ENCODE measurements at regions not wholly inside any gene's neighbourhood (a gene's known extent, or its start where the extent isn't known, plus 50 kb on each side); places are given as distances from the start of the nearest gene placed in this dataset.
"Not testable (repeated sequence)": the region's sequence is repeated elsewhere in the genome, so short reads cannot be mapped to it uniquely, and the experiment has no call there.

DNA sequence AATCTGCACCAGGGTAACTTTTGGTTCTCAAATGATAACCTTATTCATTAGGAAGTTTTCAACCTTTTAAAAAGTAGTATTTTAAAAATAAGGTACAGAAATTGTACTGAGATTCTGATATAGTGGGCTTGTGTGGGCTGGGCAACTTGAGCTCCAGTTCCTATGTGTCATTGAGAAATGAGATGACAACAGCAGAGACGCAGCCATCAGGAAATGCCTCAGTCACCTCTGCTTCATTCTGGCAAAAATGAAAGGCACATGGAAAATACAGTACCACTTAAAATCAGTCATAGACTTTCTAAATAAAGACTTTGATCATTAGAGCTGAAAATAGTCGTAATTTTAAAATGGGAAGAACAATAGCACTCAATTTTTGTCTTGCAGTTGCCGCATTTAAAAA, 480.2 kb downstream of the PLK2 start:
- no peak for DNase-seq (ENCODE audit: low spot score in 2 of 2)
- TF ChIP-seq POLR2A (IDR thresholded peaks at IDR 0.05), result no peak
- TF ChIP-seq, protein P1, sequence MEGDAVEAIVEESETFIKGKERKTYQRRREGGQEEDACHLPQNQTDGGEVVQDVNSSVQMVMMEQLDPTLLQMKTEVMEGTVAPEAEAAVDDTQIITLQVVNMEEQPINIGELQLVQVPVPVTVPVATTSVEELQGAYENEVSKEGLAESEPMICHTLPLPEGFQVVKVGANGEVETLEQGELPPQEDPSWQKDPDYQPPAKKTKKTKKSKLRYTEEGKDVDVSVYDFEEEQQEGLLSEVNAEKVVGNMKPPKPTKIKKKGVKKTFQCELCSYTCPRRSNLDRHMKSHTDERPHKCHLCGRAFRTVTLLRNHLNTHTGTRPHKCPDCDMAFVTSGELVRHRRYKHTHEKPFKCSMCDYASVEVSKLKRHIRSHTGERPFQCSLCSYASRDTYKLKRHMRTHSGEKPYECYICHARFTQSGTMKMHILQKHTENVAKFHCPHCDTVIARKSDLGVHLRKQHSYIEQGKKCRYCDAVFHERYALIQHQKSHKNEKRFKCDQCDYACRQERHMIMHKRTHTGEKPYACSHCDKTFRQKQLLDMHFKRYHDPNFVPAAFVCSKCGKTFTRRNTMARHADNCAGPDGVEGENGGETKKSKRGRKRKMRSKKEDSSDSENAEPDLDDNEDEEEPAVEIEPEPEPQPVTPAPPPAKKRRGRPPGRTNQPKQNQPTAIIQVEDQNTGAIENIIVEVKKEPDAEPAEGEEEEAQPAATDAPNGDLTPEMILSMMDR (IDR thresholded peaks at IDR 0.05), result no peak
- intact Hi-C loops (cut with DNase I; ENCODE audit: low total_unique reads), result loop anchor here (10.0 kb wide), 1 partner anchor 945 kb away; no protein-coding TSS in a partner anchor
- WGBS, 2 donors, result 88 to 92% methylated on average over 3 of the region's 3 CpGs
- no peak overlapping the region for H3K4me3 ChIP-seq (ENCODE audit: low read depth, poor library complexity, severe bottlenecking)

DNA sequence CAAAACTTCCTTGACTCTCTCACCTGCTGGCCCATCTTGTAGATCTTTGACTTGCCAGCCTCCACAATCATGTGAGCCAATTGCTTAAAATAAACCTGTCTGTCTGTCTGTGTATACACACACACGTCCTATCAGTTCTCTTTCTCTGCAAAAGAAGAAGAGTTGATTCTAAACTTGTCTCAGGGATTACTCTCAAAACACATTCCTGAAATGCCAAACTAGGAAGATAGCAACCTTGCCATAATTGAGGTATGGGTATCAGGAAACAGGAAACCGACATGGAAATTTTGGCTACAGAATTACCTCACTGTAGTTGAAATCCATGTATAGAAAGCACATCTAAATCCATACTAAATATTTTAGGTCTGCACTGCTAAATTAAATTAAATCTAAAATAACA, 483.4 kb downstream of the PLK2 start:
- DNase-seq (ENCODE audit: low spot score in 2 of 2), result no peak
- intact Hi-C loops (cut with DNase I; ENCODE audit: low total_unique reads), result no loop called here
- TF ChIP-seq, protein P1 (IDR thresholded peaks at IDR 0.05), result no peak
- TF ChIP-seq POLR2A (IDR thresholded peaks at IDR 0.05), result no peak
- no peak overlapping the region for H3K4me3 ChIP-seq (ENCODE audit: low read depth, poor library complexity, severe bottlenecking)
- WGBS, 2 donors, result 57 to 69% methylated on average over 2 of the region's 2 CpGs

DNA sequence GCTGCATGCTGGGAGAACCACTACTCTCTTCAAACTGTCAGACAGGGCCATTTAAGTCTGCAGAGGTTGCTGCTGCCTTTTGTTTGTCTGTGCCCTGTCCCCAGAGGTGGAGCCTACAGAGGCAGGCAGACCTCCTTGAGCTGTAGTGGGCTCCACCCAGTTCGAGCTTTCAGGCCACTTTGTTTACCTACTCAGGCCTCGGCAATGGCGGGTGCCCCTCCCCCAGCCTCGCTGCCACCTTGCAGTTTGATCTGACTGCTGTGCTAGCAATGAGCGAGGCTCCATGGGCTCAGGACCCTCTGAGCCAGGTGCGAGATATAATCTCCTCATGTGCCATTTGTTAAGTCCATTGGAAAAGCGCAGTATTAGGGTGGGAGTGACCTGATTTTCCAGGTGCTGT, 487.8 kb downstream of the PLK2 start:
- WGBS, 2 donors, result 90 to 97% methylated on average over 7 of the region's 7 CpGs

DNA sequence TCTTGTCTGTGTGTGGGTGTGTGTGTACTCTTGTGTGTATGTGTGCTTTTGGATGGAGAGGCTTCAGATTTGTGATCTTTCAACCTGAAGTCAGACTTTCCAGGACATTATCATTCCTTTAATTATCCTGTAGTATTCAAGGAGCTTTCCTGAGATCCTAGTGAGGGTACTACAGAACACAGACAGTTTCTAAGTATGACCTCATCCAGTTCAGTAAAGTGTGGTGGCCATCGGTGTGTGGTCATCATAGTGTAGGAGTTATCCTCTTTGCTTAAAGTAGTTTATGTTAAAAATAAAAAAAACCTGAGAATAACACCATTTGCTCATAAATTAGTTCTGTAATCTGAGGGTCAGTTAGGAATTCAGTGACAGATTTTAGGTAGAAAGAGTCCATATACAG, 478.0 kb upstream of the ACTBL2 start:
- DNase-seq (ENCODE audit: low spot score in 2 of 2), result no peak
- TF ChIP-seq, protein P1 (IDR thresholded peaks at IDR 0.05), result no peak
- no peak for TF ChIP-seq POLR2A (IDR thresholded peaks at IDR 0.05)
- 89 to 93% methylated on average over 1 of the region's 1 CpG for WGBS, 2 donors
- intact Hi-C loops (cut with DNase I; ENCODE audit: low total_unique reads), result no loop called here
- H3K4me3 ChIP-seq (ENCODE audit: low read depth, poor library complexity, severe bottlenecking), result no peak overlapping the region

More for the DNA sequence above, 487.8 kb downstream of the PLK2 start:
- H3K4me3 ChIP-seq (ENCODE audit: low read depth, poor library complexity, severe bottlenecking); DNase-seq (ENCODE audit: low spot score in 2 of 2); intact Hi-C loops (cut with DNase I; ENCODE audit: low total_unique reads): not testable (repeated sequence)

DNA sequence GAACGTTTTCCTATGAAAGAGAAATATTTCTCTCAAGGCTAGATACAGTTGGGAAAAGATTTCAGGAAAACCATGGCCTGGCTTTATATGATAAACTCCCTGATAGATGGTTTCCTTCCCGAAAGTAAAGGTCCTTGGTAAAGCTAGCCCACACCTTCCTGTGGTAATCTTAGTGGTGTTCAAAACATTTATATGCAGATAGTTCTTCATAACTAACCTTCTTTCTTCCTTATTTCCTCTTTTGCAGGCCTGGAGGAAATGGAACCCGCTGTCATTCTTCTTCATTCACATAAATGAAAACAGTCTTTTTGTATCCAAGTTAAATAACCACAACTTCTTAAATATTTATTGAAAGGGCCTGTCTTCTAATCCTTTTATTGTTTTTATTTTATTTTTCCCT, 474.0 kb upstream of the ACTBL2 start:
- no peak overlapping the region for H3K4me3 ChIP-seq (ENCODE audit: low read depth, poor library complexity, severe bottlenecking)
- 62 to 76% methylated on average over 3 of the region's 3 CpGs for WGBS, 2 donors
- intact Hi-C loops (cut with DNase I; ENCODE audit: low total_unique reads), result no loop called here
- no peak for DNase-seq (ENCODE audit: low spot score in 2 of 2)
- TF ChIP-seq POLR2A (IDR thresholded peaks at IDR 0.05), result no peak
- TF ChIP-seq, protein P1 (IDR thresholded peaks at IDR 0.05), result no peak

DNA sequence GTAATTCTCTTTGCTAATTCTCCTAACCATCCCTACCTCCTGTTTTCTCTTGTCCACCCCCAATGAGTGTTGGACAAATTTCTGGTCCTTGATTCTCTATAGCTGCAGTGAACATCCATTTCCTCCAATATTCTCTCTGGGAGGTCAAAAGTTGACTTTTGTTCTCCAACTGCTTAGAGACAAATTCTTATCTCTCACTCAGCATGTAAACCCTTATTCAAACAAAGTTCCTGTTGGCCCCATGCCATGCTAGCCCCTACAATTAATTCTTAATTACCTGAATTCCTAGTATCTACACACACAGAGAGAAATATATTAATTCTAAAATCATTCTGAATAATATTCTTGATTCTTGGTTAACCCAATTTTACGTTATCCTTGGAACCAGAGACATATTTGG, 472.9 kb upstream of the ACTBL2 start:
- H3K4me3 ChIP-seq (ENCODE audit: low read depth, poor library complexity, severe bottlenecking), result no peak overlapping the region
- intact Hi-C loops (cut with DNase I; ENCODE audit: low total_unique reads), result no loop called here
- TF ChIP-seq, protein P1 (IDR thresholded peaks at IDR 0.05), result no peak
- TF ChIP-seq POLR2A (IDR thresholded peaks at IDR 0.05), result no peak
- no peak for DNase-seq (ENCODE audit: low spot score in 2 of 2)
- whole genome bisulfite sequencing, 2 donors, result 38 to 97% methylated on average over 1 of the region's 1 CpG

All from lower leg skin (tissue), 4 donors.